ENCODE measurements at regions not wholly inside any gene's neighbourhood (a gene's known extent, or its start where the extent isn't known, plus 50 kb on each side); places are given as distances from the start of the nearest gene placed in this dataset.

DNA sequence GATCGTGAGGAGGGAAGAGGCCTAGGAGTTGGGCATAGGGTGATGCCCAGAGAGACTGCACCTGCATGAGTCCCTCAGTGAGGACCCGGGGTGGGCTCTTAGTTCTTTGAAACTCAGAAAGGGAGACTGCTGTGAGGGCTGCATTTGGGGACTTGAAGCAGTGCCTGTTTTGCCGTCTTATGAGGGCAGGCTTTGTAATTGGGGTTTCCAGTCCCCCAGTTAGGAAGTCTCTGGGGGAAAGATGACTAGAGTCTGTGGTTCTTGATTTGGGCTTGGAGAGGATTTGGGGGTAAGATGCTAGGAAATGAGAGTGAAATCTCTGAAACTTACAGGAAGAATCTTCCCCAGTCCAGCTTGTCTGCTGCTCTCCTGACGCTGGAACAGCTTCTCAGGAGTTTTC, 99.6 kb downstream of the ARF6 start:
- TF ChIP-seq, protein P1, sequence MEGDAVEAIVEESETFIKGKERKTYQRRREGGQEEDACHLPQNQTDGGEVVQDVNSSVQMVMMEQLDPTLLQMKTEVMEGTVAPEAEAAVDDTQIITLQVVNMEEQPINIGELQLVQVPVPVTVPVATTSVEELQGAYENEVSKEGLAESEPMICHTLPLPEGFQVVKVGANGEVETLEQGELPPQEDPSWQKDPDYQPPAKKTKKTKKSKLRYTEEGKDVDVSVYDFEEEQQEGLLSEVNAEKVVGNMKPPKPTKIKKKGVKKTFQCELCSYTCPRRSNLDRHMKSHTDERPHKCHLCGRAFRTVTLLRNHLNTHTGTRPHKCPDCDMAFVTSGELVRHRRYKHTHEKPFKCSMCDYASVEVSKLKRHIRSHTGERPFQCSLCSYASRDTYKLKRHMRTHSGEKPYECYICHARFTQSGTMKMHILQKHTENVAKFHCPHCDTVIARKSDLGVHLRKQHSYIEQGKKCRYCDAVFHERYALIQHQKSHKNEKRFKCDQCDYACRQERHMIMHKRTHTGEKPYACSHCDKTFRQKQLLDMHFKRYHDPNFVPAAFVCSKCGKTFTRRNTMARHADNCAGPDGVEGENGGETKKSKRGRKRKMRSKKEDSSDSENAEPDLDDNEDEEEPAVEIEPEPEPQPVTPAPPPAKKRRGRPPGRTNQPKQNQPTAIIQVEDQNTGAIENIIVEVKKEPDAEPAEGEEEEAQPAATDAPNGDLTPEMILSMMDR (IDR thresholded peaks at IDR 0.05; ENCODE audit: low read length) = no peak
- TF ChIP-seq EZH2 (IDR thresholded peaks at IDR 0.05; ENCODE audit: borderline replicate concordance, low read length) = no peak
